SU-DHL-6 (cell line): ENCODE measurements at regions not wholly inside any gene's neighbourhood (a gene's known extent, or its start where the extent isn't known, plus 50 kb on each side); places are given as distances from the start of the nearest gene placed in this dataset.

Experiments used
- EZH2phosphoT487 ChIP-seq: fragments of 200-600 bp; sonication (generic), shearing (Covaris generic); conservative IDR thresholded peaks from 2 replicates; pipeline ENCODE4 v1.6.1; 2018; ENCODE audit warnings: mild to moderate bottlenecking, antibody characterized with exemption, low read length, moderate library complexity, mixed read lengths
- TF ChIP-seq, protein P1 (sequence below): fragments of 200-600 bp; sonication (generic); IDR thresholded peaks from one replicate; pipeline ENCODE4 v1.5.1; 2017; ENCODE audit warnings: antibody characterized with exemption, mild to moderate bottlenecking, low read length, moderate library complexity; ENCODE audit not compliant: insufficient read depth, poor library complexity, severe bottlenecking

DNA sequence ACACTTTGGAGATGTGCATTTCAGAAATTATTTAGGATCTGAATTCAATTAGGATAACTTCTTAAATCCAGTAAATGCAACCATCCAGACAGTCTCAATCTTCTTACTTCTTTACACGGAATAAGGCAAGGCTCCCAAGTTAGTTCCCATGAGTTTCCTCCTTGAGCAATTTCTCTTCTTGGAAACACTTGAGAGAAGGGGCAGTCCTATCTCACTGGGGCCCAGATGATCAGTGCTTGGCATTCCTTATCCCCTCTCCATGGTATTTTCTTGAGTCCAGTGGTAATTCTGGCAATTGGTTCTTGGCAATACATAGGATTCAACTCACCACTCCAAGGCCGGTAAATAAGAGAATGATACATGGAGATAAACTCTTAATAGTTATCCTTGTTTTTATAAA, 87.1 kb upstream of the PTHLH start:
- TF ChIP-seq, protein P1, sequence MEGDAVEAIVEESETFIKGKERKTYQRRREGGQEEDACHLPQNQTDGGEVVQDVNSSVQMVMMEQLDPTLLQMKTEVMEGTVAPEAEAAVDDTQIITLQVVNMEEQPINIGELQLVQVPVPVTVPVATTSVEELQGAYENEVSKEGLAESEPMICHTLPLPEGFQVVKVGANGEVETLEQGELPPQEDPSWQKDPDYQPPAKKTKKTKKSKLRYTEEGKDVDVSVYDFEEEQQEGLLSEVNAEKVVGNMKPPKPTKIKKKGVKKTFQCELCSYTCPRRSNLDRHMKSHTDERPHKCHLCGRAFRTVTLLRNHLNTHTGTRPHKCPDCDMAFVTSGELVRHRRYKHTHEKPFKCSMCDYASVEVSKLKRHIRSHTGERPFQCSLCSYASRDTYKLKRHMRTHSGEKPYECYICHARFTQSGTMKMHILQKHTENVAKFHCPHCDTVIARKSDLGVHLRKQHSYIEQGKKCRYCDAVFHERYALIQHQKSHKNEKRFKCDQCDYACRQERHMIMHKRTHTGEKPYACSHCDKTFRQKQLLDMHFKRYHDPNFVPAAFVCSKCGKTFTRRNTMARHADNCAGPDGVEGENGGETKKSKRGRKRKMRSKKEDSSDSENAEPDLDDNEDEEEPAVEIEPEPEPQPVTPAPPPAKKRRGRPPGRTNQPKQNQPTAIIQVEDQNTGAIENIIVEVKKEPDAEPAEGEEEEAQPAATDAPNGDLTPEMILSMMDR, result no peak
- TF ChIP-seq EZH2phosphoT487, result no peak
